ENCODE measurements at regions not wholly inside any gene's neighbourhood (a gene's known extent, or its start where the extent isn't known, plus 50 kb on each side); places are given as distances from the start of the nearest gene placed in this dataset.

DNA sequence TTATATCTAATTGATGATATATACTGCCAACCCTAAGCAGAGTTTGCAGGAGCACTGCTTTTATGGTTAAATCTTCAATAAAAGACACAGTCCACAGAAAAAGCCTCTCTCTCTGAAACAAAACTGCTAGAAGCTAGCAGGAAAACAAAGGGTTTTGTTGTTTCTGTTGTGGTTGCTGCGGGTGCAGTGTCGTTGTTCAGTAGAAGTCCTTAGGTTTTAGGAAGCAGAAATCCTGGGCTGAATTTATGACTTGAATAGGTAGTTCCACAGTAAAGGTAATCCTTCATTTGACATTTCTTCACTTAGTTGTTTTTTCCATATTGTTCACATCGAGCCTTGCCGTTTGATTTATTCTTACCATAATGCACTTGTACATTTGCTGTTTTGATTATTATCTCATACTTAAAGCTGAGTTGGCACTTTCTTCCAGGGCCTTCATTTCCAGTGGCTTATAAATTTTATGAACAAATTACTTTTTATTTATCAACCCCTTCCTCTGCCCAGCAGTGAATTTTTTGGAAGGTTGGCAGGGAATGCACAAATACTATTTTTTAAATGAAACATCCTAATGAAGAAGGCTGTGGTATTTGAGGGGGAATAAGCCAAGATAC is 209.6 kb upstream of the SLC30A5 start:
- no peaks in the 10 kb centered on the region for H3K9me3 ChIP-seq
- H3K4me1 ChIP-seq = no peaks in the 10 kb centered on the region
- no peaks in the 10 kb centered on the region for H3K27me3 ChIP-seq (ENCODE audit: low read depth)
- no peak for TF ChIP-seq CTCF (IDR thresholded peaks at IDR 0.05)
- ATAC-seq (no peak), DNase-seq (no peak)
- no peak overlapping the region for H3K27ac ChIP-seq
- no peaks in the 10 kb centered on the region for H3K36me3 ChIP-seq
- intact Hi-C loops (cut with DNase I) = no loop called here
- no peak overlapping the region for H3K4me3 ChIP-seq

DNA sequence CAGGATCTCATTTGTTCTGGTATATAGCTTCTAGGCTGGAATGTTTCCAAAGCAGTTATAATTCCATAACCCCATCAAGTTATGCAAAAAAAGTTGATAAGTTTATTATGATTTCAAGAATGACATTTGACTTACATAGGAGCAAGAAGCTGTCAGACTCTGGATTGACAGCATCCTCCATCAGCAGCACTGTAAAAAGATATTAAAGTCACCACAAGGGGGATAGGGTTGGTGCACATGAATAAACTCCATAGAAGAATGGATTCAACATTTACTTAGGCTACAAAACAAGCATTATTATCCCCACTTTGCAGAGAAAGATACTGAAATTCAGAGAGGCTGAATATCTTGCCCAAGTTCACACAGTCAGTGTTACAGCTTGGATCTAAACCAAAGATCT is 208.9 kb upstream of the SLC30A5 start:
- TF ChIP-seq CTCF (IDR thresholded peaks at IDR 0.05) = no peak

DNA sequence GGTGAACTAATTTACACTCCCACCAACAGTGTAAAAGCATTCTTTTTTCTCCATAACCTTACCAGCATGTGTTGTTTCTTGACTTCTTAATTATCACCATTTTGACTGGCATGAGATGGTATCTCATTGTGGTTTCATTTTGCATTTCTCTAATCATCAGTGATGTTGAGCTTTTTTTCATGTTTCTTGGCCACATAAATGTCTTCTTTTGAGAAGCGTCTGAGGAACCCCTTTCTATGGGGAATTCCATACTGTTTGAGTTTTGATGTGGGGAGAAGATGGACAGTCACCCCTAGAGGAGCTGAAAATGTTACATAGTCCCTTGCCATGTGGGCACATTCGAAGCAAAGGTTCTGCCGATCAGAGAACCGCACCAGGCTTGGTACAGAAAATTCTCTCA is 207.0 kb upstream of the SLC30A5 start:
- Histone ChIP-seq H3K9me3 (no peaks in the 10 kb centered on the region), H3K4me3 (no peak overlapping the region), H3K4me1 (no peaks in the 10 kb centered on the region), H3K27ac (no peak overlapping the region), H3K27me3 (ENCODE audit: low read depth) (no peaks in the 10 kb centered on the region), H3K36me3 (no peaks in the 10 kb centered on the region)
- no peak for ATAC-seq
- no peak for DNase-seq
- no peak for TF ChIP-seq CTCF (IDR thresholded peaks at IDR 0.05)
- intact Hi-C loops (cut with DNase I) = no loop called here

More for the DNA sequence above, 208.9 kb upstream of the SLC30A5 start:
- Histone ChIP-seq H3K36me3 (no peaks in the 10 kb centered on the region), H3K27me3 (ENCODE audit: low read depth) (no peaks in the 10 kb centered on the region), H3K27ac (no peak overlapping the region), H3K9me3 (no peaks in the 10 kb centered on the region), H3K4me3 (no peak overlapping the region), H3K4me1 (no peaks in the 10 kb centered on the region)
- intact Hi-C loops (cut with DNase I) = no loop called here
- ATAC-seq (no peak), DNase-seq (no peak)

GRCh38 chr5:68891718-68892117 is 202.1 kb upstream of the SLC30A5 start:
- intact Hi-C loops (cut with DNase I) = no loop called here
- Histone ChIP-seq H3K27me3 (ENCODE audit: low read depth) (no peaks in the 10 kb centered on the region), H3K27ac (no peak overlapping the region), H3K4me1 (no peaks in the 10 kb centered on the region), H3K4me3 (no peak overlapping the region), H3K9me3 (no peaks in the 10 kb centered on the region), H3K36me3 (no peaks in the 10 kb centered on the region)
- DNase-seq (no peak), ATAC-seq (no peak)
- no peak for TF ChIP-seq CTCF (IDR thresholded peaks at IDR 0.05)

DNA sequence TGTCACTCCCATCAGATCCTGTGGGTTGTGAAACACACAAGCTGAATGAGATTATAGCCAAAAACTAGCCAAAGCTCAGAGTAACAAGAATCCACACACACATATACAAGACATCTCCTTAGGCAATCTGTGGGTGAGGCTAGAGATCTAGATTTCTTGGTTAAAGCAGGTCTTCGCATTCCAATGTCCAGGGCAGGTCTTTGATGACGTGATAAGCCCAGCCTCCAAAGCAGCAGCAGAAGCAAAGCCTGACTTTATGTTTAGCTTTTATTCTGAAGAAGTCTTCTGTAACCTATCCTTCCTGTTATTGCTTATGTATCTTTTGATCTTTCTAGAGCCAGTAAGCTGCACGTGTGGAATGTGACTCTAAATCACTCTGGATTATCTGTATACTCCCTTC is 199.1 kb upstream of the SLC30A5 start:
- Histone ChIP-seq H3K9me3 (no peaks in the 10 kb centered on the region), H3K27ac (no peak overlapping the region), H3K4me1 (no peaks in the 10 kb centered on the region), H3K4me3 (no peak overlapping the region), H3K27me3 (ENCODE audit: low read depth) (no peaks in the 10 kb centered on the region), H3K36me3 (no peaks in the 10 kb centered on the region)
- DNase-seq (no peak), ATAC-seq (no peak)
- intact Hi-C loops (cut with DNase I) = no loop called here
- no peak for TF ChIP-seq CTCF (IDR thresholded peaks at IDR 0.05)

Measured in lower lobe of right lung (tissue), 2 donors.